Pancreas (tissue), 10 donors: ENCODE measurements at regions not wholly inside any gene's neighbourhood (a gene's known extent, or its start where the extent isn't known, plus 50 kb on each side); places are given as distances from the start of the nearest gene placed in this dataset.

ENCODE experiments used
- ATAC-seq, 4 donors: fragments of 200-7000 bp; cut with Tn5 transposase; one replicate each; pipeline versions ENCODE4 v1.8.0 to v1.9.1; 2020; ENCODE audit warnings: mild to moderate bottlenecking in 4 of 4, moderate library complexity in 4 of 4
- DNase-seq, 6 donors: peaks; one replicate each; pipeline ENCODE4 v3.0.0-alpha.2; 2020
- FAIRE-seq: peaks from 2 replicates; lab custom pipeline; 2012; peaks lifted over from hg19 to GRCh38; lab: Jason Lieb, UNC
- H3K27ac ChIP-seq, 4 donors: fragments of 200-600 bp; sonication (generic); 1 replicate in 3 of 4; 2 replicates in 1 of 4; pipeline versions ENCODE4 v1.5.0 to v1.8.0; 2020
- H3K27me3 ChIP-seq, 4 donors: fragments of 200-600 bp; one replicate each; pipeline ENCODE4 v1.8.0; 2021
- H3K36me3 ChIP-seq, 3 donors: fragments of 200-600 bp; sonication (generic) in 1 of 3; one replicate each; pipeline versions ENCODE4 v1.5.0 to v1.8.0; 2020 to 2021
- H3K4me1 ChIP-seq, 3 donors: fragments of 200-600 bp; one replicate each; pipeline ENCODE4 v1.8.0; 2021
- H3K4me3 ChIP-seq, 4 donors: fragments of 200-600 bp; sonication (generic) in 2 of 4; one replicate each; pipeline versions ENCODE4 v1.5.0 to v1.8.0; 2020 to 2021
- H3K9me3 ChIP-seq, 4 donors: fragments of 200-600 bp; one replicate each; pipeline ENCODE4 v1.8.0; 2021
- WGBS, 2 donors: extraction: QIAGEN DNeasy Blood & Tissue Kit; methylation state at CpG; one replicate each; pipeline ENCODE4 v1.1.7; 2013; 5-methylcytosine and 5-hydroxymethylcytosine counted together
- intact Hi-C, 3 donors: fragments of 100-400 bp; cut with DNase I; formaldehyde crosslinking; loops; one replicate each; pipeline versions ENCODE4 v1.11.1 to v1.14.2; 2022
- TF ChIP-seq, protein P1 (sequence below), 4 donors: fragments of 200-600 bp; sonication (generic) in 3 of 4; IDR thresholded peaks; one replicate each; pipeline versions ENCODE4 v1.5.0 to v1.8.0; 2021; ENCODE audit warnings: antibody characterized with exemption in 4 of 4
- donor health status: healthy with polysubstance abuse.
- donor health status: DM: no; HTN: no; CAD: no; lungs with moderate emphysema.
- donor health status: DM: no; HTN: no; CAD: no.
- donor health status: control.
- donor health status: control.
- donor health status: Bipolar disorder and iron deficiency.
- donor health status: DM: yes; HTN: yes; CAD: no.
- donor health status: DM: no; HTN: no; CAD: no.
- donor health status: DM: no; HTN: no; CAD: no.
- donor health status: DM: yes; HTN: yes; CAD: no.

DNA sequence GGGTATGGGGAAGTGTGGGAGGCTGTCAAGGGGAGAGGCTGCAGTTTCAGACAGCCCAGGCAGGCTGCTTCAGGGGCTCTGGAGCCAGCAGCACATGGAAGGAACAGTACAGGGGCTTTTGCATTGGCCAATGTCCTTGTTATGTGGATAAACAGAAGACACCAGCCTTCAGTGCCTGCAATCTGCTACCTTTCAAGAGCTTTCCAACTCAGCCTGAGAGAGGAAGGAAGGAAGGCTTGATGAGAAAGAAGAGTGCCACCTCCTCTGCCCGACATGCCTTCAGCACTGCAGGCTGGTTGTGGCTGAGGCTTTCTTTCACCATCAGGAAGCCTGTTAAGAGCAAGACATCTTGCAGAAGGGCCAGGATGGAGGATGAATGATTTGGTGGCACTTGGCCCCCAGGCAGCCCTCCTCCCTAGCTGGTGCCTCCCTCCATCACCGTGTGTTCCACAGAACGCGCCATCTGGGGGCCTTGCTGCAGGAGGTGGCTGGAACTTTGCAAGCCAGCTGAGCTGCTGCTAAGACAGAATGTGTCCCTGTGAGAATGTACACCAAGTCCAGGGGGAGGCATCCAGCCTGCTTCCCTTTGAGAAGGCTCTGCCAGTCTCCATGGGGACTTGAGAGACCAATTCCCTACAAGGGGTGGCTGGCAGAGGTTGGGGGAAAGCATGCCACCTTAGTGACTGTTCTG lies 372.4 kb upstream of the PROX1 start:
- Histone ChIP-seq H3K36me3 (no peaks in the 10 kb centered on the region), H3K9me3 (no peaks in the 10 kb centered on the region), H3K4me1 (no peaks in the 10 kb centered on the region), H3K4me3 (no peak overlapping the region), H3K27me3 (no peaks in the 10 kb centered on the region), H3K27ac (no peak overlapping the region)
- DNase-seq (no peak), ATAC-seq (no peak), FAIRE-seq (no peak)
- TF ChIP-seq, protein P1, sequence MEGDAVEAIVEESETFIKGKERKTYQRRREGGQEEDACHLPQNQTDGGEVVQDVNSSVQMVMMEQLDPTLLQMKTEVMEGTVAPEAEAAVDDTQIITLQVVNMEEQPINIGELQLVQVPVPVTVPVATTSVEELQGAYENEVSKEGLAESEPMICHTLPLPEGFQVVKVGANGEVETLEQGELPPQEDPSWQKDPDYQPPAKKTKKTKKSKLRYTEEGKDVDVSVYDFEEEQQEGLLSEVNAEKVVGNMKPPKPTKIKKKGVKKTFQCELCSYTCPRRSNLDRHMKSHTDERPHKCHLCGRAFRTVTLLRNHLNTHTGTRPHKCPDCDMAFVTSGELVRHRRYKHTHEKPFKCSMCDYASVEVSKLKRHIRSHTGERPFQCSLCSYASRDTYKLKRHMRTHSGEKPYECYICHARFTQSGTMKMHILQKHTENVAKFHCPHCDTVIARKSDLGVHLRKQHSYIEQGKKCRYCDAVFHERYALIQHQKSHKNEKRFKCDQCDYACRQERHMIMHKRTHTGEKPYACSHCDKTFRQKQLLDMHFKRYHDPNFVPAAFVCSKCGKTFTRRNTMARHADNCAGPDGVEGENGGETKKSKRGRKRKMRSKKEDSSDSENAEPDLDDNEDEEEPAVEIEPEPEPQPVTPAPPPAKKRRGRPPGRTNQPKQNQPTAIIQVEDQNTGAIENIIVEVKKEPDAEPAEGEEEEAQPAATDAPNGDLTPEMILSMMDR (IDR thresholded peaks at IDR 0.05) = no peak
- intact Hi-C loops = no loop called here
- 86 to 91% methylated on average over 4 of the region's 4 CpGs for WGBS, 2 donors

DNA sequence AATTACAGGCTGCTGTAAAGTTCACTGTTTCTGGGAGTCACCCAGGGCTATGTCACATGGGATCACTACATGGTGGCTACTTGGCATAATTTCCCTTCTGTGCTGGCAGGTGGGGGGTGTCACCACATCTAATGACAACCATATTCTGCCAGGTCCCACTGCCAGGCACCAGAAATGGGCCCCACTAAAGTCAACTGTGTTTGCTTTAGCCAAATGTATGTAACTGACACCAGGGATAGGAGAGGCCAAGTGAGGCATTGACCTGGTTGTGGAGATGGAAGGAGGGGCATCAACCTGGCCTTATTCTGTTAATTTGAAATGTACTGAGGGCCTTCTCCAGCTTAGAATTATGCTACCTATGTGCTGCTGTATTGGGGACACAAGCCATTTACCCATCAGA lies 370.6 kb upstream of the PROX1 start:
- Histone ChIP-seq H3K4me3 (no peak overlapping the region), H3K36me3 (no peaks in the 10 kb centered on the region), H3K9me3 (no peaks in the 10 kb centered on the region), H3K27ac (no peak overlapping the region), H3K27me3 (no peaks in the 10 kb centered on the region), H3K4me1 (no peaks in the 10 kb centered on the region)
- DNase-seq (no peak), FAIRE-seq (no peak), ATAC-seq (no peak)
- intact Hi-C loops = no loop called here
- TF ChIP-seq, protein P1 (IDR thresholded peaks at IDR 0.05) = no peak

DNA sequence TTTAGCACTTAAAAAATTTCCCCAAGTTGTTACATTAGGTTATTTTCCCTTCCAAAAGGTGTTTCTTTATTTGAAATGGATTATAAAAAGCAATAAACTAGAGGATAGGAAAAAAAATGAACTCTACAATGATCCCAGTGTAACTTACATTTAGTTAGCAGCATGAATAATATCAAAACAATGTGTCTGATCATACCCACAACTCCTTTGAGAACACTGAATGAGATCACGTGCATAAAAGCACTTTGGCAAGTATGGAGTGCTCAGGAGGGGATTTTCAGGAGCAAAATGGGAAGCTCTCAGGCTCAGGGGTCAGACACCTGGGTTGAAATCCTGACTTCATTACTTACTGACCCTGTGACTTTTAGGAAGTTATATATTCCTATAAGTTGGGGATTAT lies 369.7 kb upstream of the PROX1 start:
- H3K27ac ChIP-seq = no peak overlapping the region
- H3K4me1 ChIP-seq = no peaks in the 10 kb centered on the region
- no peaks in the 10 kb centered on the region for H3K27me3 ChIP-seq
- no peaks in the 10 kb centered on the region for H3K9me3 ChIP-seq
- ATAC-seq (no peak), FAIRE-seq (no peak), DNase-seq (no peak)
- H3K4me3 ChIP-seq = no peak overlapping the region
- TF ChIP-seq, protein P1 (IDR thresholded peaks at IDR 0.05) = no peak
- intact Hi-C loops = no loop called here
- WGBS, 2 donors = 60 to 64% methylated on average over 1 of the region's 1 CpG
- H3K36me3 ChIP-seq = no peaks in the 10 kb centered on the region

DNA sequence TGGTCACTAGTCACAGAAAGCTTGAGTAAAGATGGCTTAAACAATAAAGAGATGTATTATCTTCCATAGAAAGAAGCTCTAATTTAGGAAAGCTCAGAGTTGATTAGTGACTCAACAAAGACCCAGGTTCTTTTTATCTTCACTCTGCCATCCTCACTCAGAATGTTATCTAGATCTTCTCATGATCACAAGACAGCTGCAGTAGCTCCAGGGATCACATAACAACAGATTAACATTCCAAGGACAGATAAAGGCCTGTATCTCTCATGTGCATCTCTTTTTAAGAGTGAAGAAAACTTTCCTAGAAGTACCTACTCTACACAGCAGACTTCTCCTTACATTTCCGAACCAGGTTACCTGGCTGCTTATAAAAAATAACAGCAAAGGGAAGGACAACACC lies 368.7 kb upstream of the PROX1 start:
- Histone ChIP-seq H3K27me3 (no peaks in the 10 kb centered on the region), H3K4me1 (no peaks in the 10 kb centered on the region), H3K27ac (no peak overlapping the region), H3K4me3 (no peak overlapping the region), H3K9me3 (no peaks in the 10 kb centered on the region), H3K36me3 (no peaks in the 10 kb centered on the region)
- 88 to 90% methylated on average over 1 of the region's 1 CpG for WGBS, 2 donors
- no peak for ATAC-seq
- TF ChIP-seq, protein P1 (IDR thresholded peaks at IDR 0.05) = no peak
- no peak for FAIRE-seq
- no peak for DNase-seq
- intact Hi-C loops = no loop called here

DNA sequence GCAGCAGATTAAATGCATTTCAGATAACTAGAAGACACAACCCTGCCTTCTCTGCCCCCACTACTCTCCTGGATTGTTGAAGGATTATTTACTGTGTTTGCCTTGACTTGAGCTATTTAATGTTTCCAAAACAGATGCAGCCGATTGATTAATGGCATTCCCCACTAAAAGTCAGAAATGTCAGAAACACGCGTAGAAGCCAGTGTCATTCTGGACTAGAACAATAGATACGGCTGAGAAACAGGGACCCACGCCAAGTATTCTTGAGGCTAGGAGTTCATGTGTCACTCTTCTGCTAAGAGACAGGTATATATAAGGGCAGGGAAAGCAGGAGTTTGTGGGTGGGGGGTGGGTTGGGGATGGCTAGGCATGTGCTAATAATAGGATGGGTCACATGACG lies 366.7 kb upstream of the PROX1 start:
- H3K27ac ChIP-seq = no peak overlapping the region
- WGBS, 2 donors = 62 to 76% methylated on average over 6 of the region's 6 CpGs
- no peak overlapping the region for H3K4me3 ChIP-seq
- no peak for FAIRE-seq
- no peak for DNase-seq
- TF ChIP-seq, protein P1 (IDR thresholded peaks at IDR 0.05) = no peak
- intact Hi-C loops = no loop called here
- H3K4me1 ChIP-seq = no peaks in the 10 kb centered on the region
- H3K9me3 ChIP-seq = no peaks in the 10 kb centered on the region
- no peaks in the 10 kb centered on the region for H3K27me3 ChIP-seq
- no peaks in the 10 kb centered on the region for H3K36me3 ChIP-seq
- no peak for ATAC-seq
